SK-N-DZ (cell line): ENCODE measurements at regions not wholly inside any gene's neighbourhood (a gene's known extent, or its start where the extent isn't known, plus 50 kb on each side); places are given as distances from the start of the nearest gene placed in this dataset.
"Not testable (repeated sequence)": the region's sequence is repeated elsewhere in the genome, so short reads cannot be mapped to it uniquely, and the experiment has no call there.

Source experiments
- DNase-seq: peaks from one replicate; pipeline ENCODE4 v3.0.0-alpha.2; 2015; ENCODE audit warnings: low spot score

DNA sequence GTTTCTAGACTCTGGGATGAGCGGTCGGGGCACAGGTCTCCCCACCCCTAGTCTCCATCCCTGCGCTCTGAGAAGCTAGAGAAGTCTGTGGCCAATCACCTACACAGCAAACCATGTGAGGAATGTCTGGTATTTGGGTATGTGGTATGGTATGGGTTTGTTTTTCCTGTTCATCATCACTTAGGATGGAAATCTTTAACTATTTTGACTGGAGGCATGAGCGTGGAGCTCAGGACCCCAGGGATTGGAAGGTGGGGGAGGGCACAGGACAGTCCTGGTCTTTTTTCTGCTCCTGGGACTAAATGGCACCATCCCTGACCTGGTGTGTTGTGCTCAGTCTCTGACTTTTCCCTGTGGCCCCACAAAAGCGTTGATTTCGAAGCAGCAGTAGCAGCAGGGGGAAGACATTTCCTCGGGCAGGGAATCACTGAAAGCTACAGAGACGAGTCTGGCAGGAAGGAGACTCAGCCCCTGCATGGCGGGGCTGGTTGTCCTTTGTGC is 191.7 kb upstream of the TPM1 start:
- no peak for DNase-seq

DNA sequence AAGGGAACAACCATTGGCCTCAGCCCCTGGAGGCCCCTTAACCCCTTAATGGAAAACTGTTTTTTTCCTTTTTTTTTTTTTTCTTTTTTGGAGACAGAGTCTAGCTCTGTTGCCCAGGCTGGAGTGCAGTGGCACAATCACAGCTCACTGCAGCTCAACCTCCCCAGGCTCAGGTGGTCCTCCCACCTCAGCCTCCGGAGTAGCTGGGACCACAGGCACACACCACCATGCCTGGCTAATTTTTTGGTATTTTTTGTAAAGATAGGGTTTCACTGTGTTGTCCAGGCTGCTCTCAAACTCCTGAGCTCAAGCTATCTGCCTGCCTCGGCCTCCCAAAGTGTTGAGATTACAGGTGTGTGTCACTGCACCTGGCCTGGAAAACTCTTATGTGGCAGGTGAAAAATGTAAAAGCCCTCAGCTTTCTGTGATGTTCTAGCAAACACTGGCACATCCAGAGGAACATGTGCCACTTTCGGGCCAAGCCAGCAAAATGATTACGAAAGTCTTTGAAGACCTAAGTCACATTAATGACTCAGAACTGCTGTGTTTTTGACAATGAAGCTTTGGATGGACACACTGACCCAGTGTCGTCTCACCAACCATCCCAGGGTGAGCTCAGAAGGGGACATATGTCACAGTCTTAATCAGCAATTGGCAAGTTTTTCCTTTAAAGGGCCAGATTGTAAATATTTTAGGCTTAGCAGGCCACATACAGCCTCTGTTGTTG is 189.3 kb upstream of the TPM1 start:
- DNase-seq: no peak

DNA sequence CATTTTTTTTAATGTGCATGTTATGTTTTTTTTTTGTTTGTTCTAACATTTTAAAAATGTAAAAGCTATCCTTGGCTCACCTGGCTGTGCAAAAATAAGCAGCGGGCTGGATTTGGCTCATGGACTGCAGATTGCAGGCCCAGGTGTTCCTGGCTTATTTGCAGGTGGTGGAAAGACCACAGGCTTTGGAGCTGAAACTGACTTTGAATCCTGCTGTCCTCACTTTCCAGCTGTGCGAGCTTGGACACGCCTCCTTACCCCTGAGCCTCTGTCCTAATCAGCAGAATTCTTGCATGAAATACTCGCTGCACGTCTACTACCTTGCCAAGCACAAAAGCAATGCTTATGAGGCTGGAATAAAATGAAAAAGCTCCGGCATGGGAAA is 188.7 kb upstream of the TPM1 start:
- DNase-seq: no peak

DNA sequence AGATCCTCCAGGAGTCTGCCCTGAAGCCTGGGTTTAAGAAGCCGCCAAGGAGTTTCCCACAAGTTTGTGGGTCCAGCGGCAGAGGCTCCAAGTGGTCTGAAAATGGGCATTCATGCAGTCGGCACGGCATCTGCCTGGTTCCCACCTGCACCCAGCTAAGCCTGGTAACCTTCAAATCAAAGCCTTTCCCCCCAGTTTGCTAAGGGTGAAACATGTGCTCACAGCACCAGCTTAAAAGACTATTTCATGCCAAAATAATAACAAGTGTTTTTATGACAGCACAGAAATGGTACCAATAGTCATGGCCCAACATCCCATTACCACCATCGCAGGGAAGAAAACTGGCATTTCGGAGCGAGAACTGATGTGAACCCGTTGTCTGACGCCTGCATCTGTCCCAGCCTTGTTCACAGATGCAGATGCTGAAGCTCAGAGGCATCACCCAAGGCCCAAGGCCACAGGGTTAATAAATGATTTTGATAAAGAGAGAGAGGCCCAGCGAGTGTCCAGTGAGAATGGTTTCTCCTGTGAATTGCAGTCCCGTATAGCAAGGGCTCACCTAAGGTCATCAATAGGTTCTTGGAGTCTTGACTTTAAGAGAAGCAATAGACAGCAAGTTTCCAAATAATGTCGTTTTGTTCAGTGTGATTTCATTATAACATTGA is 188.0 kb upstream of the TPM1 start:
- no peak for DNase-seq

DNA sequence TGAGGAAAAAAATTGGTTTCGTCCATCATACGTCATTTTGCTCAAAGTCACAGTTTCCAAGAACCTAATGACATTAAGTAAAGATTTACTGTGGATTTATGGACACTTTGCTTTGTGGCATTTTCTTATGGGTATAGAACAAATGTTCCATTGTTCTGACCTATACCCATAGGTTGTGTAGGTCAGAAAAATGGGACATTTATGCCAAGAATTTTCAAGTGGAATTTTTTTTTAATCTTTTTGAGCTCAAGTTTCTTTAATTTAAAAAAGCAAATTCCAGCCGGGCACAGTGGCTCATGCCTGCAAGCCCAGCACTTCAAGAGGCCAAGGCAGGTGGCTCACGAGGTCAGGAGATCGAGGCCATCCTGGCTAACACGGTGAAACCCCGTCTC is 187.5 kb upstream of the TPM1 start:
- DNase-seq: no peak

DNA sequence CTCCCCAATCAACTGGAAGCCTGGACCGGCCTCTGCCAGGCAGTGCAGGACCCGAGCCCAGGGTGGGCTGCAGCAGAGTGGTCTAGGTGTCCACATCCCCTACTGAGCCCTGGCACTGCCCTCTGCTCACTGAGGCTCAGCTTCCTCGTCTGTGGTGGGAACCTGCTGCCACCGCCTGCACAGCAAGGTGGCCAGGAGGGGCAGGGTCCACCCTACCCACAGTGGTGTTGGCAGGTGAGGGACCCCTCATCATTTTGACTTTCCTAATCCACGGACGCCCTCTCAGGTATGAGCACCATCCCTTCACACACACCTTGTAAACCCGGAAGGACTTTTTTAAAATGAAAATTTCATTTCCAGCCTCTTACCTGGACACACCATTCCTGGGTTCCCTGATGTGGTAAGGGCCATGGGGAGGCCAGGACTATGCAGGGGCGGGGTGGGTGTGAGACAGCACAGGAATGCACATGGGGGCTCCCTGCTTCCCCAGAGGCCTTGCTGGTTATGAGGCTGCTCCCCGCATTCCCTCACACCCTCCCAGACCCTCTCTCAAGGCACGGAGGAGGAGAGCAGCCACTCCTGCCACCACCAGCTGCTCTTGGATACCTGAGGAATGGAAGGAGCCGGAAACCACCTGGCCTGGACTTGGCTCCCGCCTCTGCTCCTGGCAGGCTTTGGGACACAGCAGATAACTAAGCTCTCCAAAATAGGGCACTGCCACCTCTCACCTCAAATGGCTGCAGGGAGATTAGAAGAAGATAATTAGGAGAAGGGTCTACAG is 185.9 kb upstream of the TPM1 start:
- DNase-seq: no peak

DNA sequence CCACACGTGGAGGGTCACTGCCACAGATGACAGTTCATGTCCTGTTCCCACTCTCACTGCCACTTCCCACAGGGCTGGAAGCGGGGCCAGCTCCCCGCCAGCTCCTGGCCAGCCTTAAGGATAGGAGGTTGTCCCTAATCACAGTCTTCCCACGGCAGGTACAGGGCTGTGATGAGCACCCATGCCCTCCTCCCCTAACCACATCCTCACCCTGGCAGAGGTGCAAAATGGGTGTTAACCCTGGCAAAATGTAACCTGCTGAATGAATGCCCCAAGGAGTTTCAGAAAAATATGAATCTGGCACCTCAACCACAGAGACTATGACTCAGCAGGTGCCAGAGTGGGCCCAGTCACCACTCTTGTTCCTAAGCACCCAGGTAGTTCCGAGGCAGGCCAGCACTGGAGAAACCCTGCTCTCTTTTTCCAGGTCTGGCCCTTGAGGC is 185.1 kb upstream of the TPM1 start:
- no peak for DNase-seq

DNA sequence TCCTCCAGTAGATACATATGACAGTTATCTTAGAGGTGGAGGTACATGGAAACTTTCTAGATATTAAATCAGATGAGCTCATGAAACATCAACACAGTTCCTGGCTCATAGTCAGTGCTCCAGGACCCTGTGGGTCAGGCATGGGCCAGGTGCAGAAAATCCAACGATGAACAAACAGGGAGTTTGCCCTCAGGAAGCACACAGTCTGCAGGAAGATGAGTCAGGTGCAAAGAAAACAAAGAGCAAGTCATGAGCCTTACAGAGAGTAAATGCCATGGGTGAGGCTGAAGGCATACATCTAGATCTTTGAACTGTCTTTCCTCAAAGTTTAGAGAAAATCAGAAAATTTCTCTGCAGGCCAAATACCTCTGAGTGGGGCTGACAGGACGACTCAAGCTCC is 184.2 kb upstream of the TPM1 start:
- DNase-seq: no peak

DNA sequence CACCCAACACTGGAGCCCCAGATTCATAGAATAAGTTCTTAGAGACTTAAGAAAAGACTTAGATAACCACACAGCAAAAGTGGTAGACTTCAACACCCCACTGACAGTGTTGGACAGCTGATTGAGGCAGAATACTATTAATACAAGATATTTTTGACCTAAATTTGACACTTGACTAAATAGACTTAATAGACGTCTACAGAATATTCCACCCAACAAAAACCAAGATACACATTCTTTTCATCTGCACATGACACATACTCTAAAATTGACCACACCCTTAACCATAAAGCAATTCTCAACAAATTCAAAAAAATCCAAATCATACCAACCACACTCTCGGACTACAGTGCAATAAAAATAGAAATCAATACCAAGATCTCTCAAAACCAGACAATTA is 179.8 kb upstream of the TPM1 start:
- DNase-seq: no peak

DNA sequence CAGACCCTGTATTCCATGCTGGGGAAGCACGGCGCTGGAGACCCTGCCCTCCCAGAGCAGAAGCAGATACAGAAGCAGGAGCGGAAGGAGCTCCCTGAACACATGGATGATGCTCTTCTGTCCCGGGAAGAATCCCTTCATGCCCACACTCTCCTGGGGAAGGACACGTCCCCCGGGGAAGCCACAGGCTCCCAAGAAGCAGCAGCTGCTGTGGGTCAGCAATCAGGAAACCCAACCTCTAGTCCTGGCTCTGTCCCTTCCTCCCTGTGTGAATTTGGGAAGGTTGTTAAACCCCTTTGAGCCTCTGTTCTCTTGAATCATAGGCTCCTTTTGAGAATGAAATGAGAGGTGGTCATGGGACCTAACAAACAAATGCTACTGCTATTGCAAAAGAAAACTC is 176.2 kb upstream of the TPM1 start:
- DNase-seq: no peak

DNA sequence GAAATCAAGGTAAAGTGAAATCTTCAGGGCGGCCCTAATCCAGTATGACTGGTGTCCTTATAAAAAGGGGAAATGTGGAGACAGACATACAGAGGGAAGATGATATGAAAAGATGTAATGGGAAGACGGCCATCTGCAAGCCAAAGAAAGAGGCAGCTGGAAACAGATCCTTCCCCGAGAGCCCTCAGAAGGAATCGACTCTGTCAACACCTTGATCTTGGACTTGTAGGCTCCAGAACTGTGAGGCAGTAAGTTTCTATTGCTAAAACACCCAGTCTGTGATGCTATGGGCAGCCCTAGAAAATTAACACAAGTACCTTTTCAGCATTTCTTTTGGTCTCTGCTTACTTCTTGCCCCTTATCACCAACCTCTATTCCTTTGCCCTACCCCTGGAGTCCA is 174.7 kb upstream of the TPM1 start:
- no peak for DNase-seq

DNA sequence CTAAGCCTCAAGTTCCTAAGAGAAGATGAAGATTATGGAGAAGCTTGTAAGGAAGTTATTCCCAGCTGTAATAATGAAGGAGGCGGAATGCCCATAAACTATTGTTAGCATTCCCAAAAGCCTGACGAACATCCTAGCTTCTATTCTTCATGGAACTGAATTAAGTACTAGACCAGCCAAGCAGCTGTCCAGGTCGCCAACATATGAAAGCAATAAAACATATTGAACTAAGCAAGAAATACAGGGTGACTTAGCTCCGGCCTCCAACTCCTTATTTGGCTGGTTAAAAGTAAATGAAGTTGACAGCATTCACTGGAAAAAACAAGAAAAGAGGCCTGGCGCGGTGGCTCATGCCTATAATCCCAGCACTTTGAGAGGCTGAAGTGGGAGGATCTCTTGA is 174.0 kb upstream of the TPM1 start:
- DNase-seq: no peak

DNA sequence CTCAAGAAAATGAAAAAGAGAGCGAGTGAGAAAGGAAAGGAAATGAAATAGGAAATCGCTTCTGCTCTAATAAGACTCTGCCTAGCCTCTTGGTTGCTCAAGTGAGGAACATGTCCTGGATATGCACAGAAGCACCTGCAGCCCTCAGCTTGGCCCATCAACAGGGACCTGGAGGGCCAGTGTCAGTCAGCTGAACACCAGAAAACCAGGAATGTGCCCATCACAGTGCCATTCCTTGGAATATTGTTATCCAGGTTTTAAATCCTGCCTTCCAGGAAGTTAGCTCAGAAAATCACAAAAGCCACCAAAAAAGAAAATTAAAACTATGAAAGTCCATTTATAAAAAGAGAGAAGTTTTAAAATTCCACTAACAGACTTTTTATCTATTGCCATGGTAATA is 173.4 kb upstream of the TPM1 start:
- DNase-seq: no peak

DNA sequence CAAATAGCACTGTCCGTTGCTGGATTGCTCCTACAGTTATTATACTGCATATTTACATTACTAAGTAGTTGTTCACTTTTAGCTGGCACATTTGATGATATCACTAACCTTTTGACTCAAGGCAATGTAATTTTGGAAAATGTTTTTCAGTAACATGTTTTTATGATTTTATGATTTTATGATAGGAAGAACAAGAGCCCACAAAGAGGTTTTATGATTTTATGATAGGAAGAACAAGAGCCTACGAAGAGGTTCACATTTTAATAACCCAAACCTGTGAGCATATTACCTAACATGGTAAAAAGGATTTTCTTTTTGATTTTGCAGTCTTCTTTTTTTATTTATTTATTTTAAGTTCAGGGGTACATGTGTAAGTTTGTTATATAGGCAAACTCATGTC is 172.3 kb upstream of the TPM1 start:
- DNase-seq: no peak

DNA sequence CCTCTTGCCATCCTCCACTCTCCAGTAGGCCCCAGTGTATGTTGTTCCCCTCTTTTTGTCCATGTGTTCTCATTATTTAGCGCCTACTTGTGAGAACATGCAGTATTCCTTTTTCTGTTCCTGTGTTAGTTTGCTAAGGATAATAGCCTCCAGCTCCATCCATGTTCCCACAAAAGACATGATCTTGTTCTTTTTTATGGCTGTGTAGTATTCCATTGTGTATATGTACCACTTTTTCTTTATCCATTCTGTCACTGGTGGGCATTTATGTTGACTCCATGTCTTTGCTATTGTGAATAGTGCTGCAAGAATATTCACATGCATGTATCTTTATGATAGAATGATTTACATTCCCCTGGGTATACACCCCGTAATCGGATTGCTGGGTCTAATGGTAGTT is 171.8 kb upstream of the TPM1 start:
- not testable (repeated sequence) for DNase-seq

DNA sequence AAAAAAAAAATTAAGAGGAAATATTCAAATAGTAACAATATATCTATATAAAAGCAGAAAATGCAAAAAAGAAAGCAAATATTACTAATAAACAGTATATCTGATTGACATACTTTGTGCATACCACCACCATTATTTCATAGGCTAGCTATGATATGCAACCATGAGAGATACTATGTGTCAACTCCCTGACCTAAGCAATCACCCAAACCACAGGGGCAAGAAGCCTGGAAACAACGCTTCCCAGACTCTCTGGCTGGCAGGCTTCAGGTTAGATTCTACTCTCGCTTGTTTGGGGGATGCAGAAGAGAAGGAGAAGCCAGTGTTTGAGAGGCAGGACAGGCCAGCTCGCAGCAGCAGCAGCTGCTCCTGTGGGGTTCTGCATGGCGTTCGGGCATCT is 169.3 kb upstream of the TPM1 start:
- no peak for DNase-seq

DNA sequence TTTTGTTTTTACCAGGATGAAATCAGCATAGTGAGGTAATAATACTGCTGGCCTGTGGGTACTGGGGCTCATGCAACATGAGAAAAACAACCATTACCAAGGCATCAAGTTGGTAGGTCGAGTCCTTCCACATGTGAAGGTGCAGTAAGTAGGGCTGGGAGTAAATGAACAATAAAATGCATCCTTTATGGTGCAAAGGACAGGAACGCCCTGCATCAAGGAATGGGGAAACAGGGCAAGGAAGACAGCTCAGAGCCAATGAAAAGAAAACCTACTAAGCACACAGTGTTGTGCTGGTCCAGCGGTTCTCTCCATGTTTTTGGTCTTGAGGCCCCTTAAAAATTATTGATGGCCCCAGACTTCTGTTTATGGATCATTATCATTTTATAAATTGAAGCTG is 168.5 kb upstream of the TPM1 start:
- no peak for DNase-seq

DNA sequence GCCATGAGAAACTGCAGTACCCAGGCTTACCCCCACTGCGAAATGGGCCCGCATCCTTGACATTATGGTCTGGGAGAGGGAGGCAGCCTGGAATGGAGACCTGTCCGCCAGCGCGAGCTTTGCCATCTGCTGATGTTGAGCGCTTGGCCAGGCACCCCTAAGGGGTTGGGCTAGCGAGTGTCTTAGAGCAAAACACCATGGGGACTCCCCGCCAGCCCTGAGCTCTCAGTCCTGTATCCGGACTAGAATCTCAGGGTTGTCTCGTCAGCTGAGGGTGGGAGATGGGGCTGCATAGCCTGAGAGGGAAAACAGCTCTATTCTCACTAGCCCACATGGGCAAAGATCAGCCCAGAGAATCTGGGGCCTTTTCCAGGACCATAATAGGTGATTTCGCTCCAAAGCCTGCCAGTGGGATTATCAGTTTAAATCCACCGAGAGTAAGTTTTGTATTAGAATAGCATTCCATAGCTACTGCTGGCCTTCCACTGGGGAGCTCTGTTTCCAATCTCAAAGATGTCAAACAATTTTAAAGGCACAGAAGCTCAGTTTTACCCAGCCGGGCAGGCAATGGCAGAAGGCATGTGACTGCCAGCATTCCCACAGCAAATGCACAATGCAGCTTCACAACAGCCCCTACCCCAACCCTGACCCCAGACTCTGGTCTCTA is 167.5 kb upstream of the TPM1 start:
- DNase-seq: no peak

DNA sequence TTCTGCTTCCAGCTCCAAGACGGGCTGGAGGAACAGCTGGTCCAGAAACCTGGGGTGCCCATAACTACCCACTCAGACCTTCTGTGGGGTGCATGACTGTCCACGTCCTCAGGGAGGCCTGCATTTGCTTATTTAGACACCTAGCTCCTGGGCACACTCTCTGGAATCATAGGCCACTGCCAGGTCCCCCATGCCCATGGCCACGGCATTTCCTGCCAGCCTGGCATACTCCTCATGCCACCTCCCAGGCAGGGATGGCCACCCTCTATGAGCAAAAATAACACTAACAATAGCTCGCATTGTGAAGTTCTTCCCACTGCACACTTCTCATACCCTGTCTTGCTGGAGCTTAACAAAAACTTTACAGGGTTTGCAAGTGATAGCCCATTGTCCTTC is 166.9 kb upstream of the TPM1 start:
- no peak for DNase-seq

DNA sequence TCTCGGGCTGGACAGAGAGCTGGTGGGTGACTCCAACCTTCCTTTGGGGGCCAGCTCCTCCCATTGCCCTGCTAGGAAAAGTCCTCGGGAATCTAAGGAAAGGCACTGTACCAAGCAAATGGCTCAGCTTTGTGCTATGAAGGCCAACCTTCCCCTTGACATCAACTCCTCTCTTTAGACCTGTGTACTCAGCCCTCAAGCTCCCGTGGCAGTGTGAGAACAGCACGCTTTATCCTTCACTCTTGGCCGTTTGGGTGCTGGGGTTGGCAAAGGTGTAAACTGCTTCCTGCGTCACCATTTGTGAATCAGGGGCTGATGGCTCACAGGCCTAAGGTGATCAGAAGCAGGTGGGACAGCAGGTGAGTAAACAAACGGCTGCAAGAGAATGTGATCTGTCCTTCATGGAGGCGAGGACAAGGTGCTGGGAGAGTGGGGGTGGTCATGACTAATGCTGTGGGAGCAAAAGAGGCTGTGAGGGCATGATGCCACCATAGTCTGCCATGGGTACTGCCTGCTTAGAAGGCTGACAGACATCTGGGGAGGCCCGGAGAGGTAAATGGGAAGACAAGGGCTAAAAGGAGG is 165.2 kb upstream of the TPM1 start:
- no peak for DNase-seq

DNA sequence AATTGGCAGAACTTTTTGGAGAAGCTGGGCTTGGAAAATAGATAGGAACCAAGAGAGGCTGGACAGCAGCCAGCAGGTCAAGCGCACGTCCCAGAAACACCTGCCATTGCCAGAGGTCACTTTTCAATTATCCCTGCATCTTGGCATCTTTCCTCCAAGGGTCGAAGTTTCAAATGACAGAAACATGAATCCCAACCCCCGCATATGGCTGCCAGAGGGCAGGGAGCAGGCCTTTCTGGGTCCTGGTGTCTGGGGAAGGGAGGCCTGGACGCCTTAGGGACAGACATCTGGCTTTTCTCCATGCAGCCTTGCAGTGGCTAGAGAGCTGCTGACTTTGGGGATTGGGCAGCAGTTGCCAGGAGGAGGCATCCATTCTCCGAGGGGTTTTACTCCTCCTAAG is 164.5 kb upstream of the TPM1 start:
- peak; percentile 77 for DNase-seq

DNA sequence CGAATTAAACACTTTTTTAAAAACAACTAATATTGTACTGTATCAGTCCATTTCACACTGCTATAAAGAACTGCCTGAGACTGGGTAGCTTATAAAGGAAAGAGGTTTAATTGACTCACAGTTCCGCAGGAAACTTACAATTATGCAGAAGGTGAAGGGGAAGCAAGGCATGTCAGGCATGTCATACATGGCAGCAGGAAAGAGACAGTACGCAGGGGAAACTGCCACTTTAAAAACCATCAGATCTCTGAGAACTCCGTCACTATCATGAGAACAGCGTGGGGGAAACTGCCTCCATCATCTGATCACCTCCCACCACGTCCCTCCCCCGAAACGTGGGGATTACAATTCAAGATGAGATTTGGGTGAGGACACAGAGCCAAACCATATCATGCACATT is 162.8 kb upstream of the TPM1 start:
- no peak for DNase-seq
